Activated effector memory CD4-positive, alpha-beta T cell treated with Interleukin-2 at 50 U/mL for 16 hours (primary cell): ENCODE measurements at regions not wholly inside any gene's neighbourhood (a gene's known extent, or its start where the extent isn't known, plus 50 kb on each side); places are given as distances from the start of the nearest gene placed in this dataset.
"Not testable (repeated sequence)": the region's sequence is repeated elsewhere in the genome, so short reads cannot be mapped to it uniquely, and the experiment has no call there.

ENCODE experiments used
- DNase-seq: peaks from one replicate; pipeline ENCODE4 v3.0.0-alpha.2; 2020

- no peak for DNase-seq
These were observed 55.0 kb upstream of the CXXC4 start for GRCh38 chr4:104549736-104550135.

- no peak for DNase-seq
These were observed 64.8 kb upstream of the CXXC4 start for GRCh38 chr4:104559502-104559901.

- no peak for DNase-seq
These were observed 76.6 kb upstream of the CXXC4 start for GRCh38 chr4:104571341-104571740.

- DNase-seq, result no peak
These were observed 79.7 kb upstream of the CXXC4 start for GRCh38 chr4:104574371-104574770.

GRCh38 chr4:104575278-104575677 is 80.6 kb upstream of the CXXC4 start:
- DNase-seq, result no peak

- DNase-seq, result no peak
These were observed 82.7 kb upstream of the CXXC4 start for GRCh38 chr4:104577405-104577804.

- DNase-seq, result not testable (repeated sequence)
These were observed 86.8 kb upstream of the CXXC4 start for GRCh38 chr4:104581476-104581875.

GRCh38 chr4:104582056-104582455 is 87.4 kb upstream of the CXXC4 start:
- DNase-seq, result not testable (repeated sequence)

GRCh38 chr4:104589264-104589868 is 94.7 kb upstream of the CXXC4 start:
- DNase-seq, result no peak

- DNase-seq, result no peak
These were observed 96.8 kb upstream of the CXXC4 start for GRCh38 chr4:104591510-104591911.

- no peak for DNase-seq
These were observed 97.5 kb upstream of the CXXC4 start for GRCh38 chr4:104592183-104592582.

GRCh38 chr4:104593019-104593418 is 98.3 kb upstream of the CXXC4 start:
- no peak for DNase-seq

GRCh38 chr4:104596189-104596588 is 101.5 kb upstream of the CXXC4 start:
- no peak for DNase-seq

- DNase-seq, result no peak
These were observed 120.8 kb upstream of the CXXC4 start for GRCh38 chr4:104615496-104615895.

GRCh38 chr4:104615926-104616325 is 121.2 kb upstream of the CXXC4 start:
- DNase-seq, result no peak

- DNase-seq, result no peak
These were observed 121.7 kb upstream of the CXXC4 start for GRCh38 chr4:104616401-104616820.

- DNase-seq, result no peak
These were observed 131.0 kb upstream of the CXXC4 start for GRCh38 chr4:104625706-104626105.

GRCh38 chr4:104629601-104630000 is 134.9 kb upstream of the CXXC4 start:
- no peak for DNase-seq

GRCh38 chr4:104630272-104630671 is 135.6 kb upstream of the CXXC4 start:
- no peak for DNase-seq

- no peak for DNase-seq
These were observed 136.3 kb upstream of the CXXC4 start for GRCh38 chr4:104631000-104631399.

GRCh38 chr4:104641418-104641817 is 146.7 kb upstream of the CXXC4 start:
- DNase-seq, result no peak

- no peak for DNase-seq
These were observed 147.8 kb upstream of the CXXC4 start for GRCh38 chr4:104642521-104642920.

GRCh38 chr4:104643805-104644204 is 149.1 kb upstream of the CXXC4 start:
- DNase-seq, result no peak

- no peak for DNase-seq
These were observed 154.9 kb upstream of the CXXC4 start for GRCh38 chr4:104649631-104650030.

GRCh38 chr4:104662269-104662668 is 167.6 kb upstream of the CXXC4 start:
- not testable (repeated sequence) for DNase-seq

- DNase-seq, result no peak
These were observed 182.4 kb upstream of the CXXC4 start for GRCh38 chr4:104677116-104677515.
